PC-9 (cell line): ENCODE measurements at regions not wholly inside any gene's neighbourhood (a gene's known extent, or its start where the extent isn't known, plus 50 kb on each side); places are given as distances from the start of the nearest gene placed in this dataset.

ENCODE experiments used
- CTCF ChIP-seq: fragments of 200-600 bp; sonication (generic); conservative IDR thresholded peaks from 2 replicates; pipeline ENCODE4 v1.6.1; 2017; ENCODE audit warnings: mixed run types, antibody characterized with exemption, mild to moderate bottlenecking, moderate library complexity
- EZH2 ChIP-seq: fragments of 200-600 bp; sonication (generic); IDR thresholded peaks from 2 replicates; pipeline ENCODE4 v1.8.0; 2017; ENCODE audit warnings: antibody characterized with exemption, low read depth

GRCh38 chr9:88796947-88797346 is 194.3 kb upstream of the S1PR3 start:
- TF ChIP-seq CTCF, result no peak
- no peak for TF ChIP-seq EZH2
